ENCODE measurements at regions not wholly inside any gene's neighbourhood (a gene's known extent, or its start where the extent isn't known, plus 50 kb on each side); places are given as distances from the start of the nearest gene placed in this dataset.

DNA sequence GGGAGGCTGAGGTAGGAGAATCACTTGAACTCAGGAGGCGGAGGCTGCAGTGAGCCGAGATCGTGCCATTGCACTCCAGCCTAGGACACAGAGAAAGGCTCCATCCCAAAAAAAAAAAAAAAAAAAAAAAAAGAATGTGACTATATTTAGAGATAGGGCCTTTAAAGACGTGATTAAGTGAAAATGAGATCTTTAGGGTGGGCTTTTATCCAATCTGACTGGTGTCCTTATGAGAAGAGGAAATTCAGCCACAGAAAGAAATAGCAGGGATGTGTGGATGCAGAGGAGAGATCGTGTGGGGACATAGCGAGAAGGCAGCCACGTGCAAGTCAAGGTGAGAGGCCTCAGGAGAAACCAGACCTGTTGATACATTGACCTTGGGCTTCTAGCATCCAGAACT lies 69.9 kb upstream of the ACSL3 start:
- TF ChIP-seq ZFP30 (CRISPR knock-in tag; IDR thresholded peaks at IDR 0.05): no peak
- TF ChIP-seq ESRRG (CRISPR knock-in tag; IDR thresholded peaks at IDR 0.05): no peak
- TF ChIP-seq RARB (CRISPR knock-in tag; IDR thresholded peaks at IDR 0.05): no peak
- no peak for TF ChIP-seq ISL1 (CRISPR knock-in tag; IDR thresholded peaks at IDR 0.05)
- no peak for TF ChIP-seq TCF4 (CRISPR knock-in tag; IDR thresholded peaks at IDR 0.05; ENCODE audit: borderline replicate concordance)
- TF ChIP-seq ARNTL (CRISPR knock-in tag; IDR thresholded peaks at IDR 0.05; ENCODE audit: borderline replicate concordance, low read depth): no peak
- TF ChIP-seq, protein P1, sequence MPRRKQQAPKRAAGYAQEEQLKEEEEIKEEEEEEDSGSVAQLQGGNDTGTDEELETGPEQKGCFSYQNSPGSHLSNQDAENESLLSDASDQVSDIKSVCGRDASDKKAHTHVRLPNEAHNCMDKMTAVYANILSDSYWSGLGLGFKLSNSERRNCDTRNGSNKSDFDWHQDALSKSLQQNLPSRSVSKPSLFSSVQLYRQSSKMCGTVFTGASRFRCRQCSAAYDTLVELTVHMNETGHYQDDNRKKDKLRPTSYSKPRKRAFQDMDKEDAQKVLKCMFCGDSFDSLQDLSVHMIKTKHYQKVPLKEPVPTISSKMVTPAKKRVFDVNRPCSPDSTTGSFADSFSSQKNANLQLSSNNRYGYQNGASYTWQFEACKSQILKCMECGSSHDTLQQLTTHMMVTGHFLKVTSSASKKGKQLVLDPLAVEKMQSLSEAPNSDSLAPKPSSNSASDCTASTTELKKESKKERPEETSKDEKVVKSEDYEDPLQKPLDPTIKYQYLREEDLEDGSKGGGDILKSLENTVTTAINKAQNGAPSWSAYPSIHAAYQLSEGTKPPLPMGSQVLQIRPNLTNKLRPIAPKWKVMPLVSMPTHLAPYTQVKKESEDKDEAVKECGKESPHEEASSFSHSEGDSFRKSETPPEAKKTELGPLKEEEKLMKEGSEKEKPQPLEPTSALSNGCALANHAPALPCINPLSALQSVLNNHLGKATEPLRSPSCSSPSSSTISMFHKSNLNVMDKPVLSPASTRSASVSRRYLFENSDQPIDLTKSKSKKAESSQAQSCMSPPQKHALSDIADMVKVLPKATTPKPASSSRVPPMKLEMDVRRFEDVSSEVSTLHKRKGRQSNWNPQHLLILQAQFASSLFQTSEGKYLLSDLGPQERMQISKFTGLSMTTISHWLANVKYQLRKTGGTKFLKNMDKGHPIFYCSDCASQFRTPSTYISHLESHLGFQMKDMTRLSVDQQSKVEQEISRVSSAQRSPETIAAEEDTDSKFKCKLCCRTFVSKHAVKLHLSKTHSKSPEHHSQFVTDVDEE (CRISPR knock-in tag; IDR thresholded peaks at IDR 0.05): no peak
- TF ChIP-seq PPARA (CRISPR knock-in tag; IDR thresholded peaks at IDR 0.05; ENCODE audit: borderline replicate concordance): no peak
- no peak for TF ChIP-seq TOX (CRISPR knock-in tag; IDR thresholded peaks at IDR 0.05; ENCODE audit: borderline replicate concordance)
- TF ChIP-seq ZNF70 (CRISPR knock-in tag; IDR thresholded peaks at IDR 0.05): no peak
- TF ChIP-seq, protein P2, sequence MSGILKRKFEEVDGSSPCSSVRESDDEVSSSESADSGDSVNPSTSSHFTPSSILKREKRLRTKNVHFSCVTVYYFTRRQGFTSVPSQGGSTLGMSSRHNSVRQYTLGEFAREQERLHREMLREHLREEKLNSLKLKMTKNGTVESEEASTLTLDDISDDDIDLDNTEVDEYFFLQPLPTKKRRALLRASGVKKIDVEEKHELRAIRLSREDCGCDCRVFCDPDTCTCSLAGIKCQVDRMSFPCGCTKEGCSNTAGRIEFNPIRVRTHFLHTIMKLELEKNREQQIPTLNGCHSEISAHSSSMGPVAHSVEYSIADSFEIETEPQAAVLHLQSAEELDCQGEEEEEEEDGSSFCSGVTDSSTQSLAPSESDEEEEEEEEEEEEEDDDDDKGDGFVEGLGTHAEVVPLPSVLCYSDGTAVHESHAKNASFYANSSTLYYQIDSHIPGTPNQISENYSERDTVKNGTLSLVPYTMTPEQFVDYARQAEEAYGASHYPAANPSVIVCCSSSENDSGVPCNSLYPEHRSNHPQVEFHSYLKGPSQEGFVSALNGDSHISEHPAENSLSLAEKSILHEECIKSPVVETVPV (CRISPR knock-in tag; IDR thresholded peaks at IDR 0.05): no peak
- TF ChIP-seq, protein P3, sequence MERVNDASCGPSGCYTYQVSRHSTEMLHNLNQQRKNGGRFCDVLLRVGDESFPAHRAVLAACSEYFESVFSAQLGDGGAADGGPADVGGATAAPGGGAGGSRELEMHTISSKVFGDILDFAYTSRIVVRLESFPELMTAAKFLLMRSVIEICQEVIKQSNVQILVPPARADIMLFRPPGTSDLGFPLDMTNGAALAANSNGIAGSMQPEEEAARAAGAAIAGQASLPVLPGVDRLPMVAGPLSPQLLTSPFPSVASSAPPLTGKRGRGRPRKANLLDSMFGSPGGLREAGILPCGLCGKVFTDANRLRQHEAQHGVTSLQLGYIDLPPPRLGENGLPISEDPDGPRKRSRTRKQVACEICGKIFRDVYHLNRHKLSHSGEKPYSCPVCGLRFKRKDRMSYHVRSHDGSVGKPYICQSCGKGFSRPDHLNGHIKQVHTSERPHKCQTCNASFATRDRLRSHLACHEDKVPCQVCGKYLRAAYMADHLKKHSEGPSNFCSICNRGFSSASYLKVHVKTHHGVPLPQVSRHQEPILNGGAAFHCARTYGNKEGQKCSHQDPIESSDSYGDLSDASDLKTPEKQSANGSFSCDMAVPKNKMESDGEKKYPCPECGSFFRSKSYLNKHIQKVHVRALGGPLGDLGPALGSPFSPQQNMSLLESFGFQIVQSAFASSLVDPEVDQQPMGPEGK (CRISPR knock-in tag; IDR thresholded peaks at IDR 0.05; ENCODE audit: borderline replicate concordance): no peak
- TF ChIP-seq, protein P4, sequence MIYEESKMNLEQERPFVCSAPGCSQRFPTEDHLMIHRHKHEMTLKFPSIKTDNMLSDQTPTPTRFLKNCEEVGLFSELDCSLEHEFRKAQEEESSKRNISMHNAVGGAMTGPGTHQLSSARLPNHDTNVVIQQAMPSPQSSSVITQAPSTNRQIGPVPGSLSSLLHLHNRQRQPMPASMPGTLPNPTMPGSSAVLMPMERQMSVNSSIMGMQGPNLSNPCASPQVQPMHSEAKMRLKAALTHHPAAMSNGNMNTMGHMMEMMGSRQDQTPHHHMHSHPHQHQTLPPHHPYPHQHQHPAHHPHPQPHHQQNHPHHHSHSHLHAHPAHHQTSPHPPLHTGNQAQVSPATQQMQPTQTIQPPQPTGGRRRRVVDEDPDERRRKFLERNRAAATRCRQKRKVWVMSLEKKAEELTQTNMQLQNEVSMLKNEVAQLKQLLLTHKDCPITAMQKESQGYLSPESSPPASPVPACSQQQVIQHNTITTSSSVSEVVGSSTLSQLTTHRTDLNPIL (CRISPR knock-in tag; IDR thresholded peaks at IDR 0.05; ENCODE audit: low read depth): no peak

Data from SK-N-SH treated with all-trans-retinoic acid at 6 μM for 48 hours (cell line).